ENCODE measurements at regions not wholly inside any gene's neighbourhood (a gene's known extent, or its start where the extent isn't known, plus 50 kb on each side); places are given as distances from the start of the nearest gene placed in this dataset.

GRCh38 chr20:47914792-47915191, 129.5 kb upstream of the SULF2 start:
- no peak for TF ChIP-seq CTCF (IDR thresholded peaks at IDR 0.05)
- no peak for TF ChIP-seq POLR2A (IDR thresholded peaks at IDR 0.05; ENCODE audit: low read depth)
